Skeletal muscle tissue (tissue), 3 donors: ENCODE measurements at regions not wholly inside any gene's neighbourhood (a gene's known extent, or its start where the extent isn't known, plus 50 kb on each side); places are given as distances from the start of the nearest gene placed in this dataset.

Source experiments
- H3K27ac ChIP-seq: one replicate; pipeline ENCODE4 v1.7.0; 2013; ENCODE audit warnings: mild to moderate bottlenecking, low read depth, low read length, inconsistent platforms
- H3K27me3 ChIP-seq, 3 donors: one replicate each; pipeline ENCODE4 v1.7.0; 2013; ENCODE audit warnings: low read length in 3 of 3; ENCODE audit not compliant: control insufficient read depth in 3 of 3, insufficient read depth in 3 of 3
- H3K36me3 ChIP-seq, 3 donors: one replicate each; pipeline ENCODE4 v1.7.0; 2013; ENCODE audit warnings: low read length in 3 of 3; ENCODE audit not compliant: control insufficient read depth in 3 of 3, insufficient read depth in 3 of 3
- H3K4me1 ChIP-seq, 3 donors: one replicate each; pipeline ENCODE4 v1.7.0; 2013; ENCODE audit warnings: low read length in 3 of 3, mild to moderate bottlenecking in 3 of 3; ENCODE audit not compliant: control insufficient read depth in 3 of 3, insufficient read depth in 3 of 3
- H3K4me3 ChIP-seq, 3 donors: one replicate each; pipeline ENCODE4 v1.7.0; 2013; ENCODE audit warnings: low read length in 3 of 3
- H3K9ac ChIP-seq, 3 donors: one replicate each; pipeline ENCODE4 v1.7.0; 2013; ENCODE audit warnings: low read length in 3 of 3, mild to moderate bottlenecking in 3 of 3, moderate library complexity in 2 of 3, low read depth in 1 of 3
- H3K9me3 ChIP-seq, 3 donors: one replicate each; pipeline ENCODE4 v1.7.0; 2013; ENCODE audit warnings: low read length in 3 of 3; ENCODE audit not compliant: control insufficient read depth in 3 of 3
- donor health status: Osteomylitis.

- Histone ChIP-seq H3K9me3 (no peaks in the 10 kb centered on the region), H3K9ac (no peak overlapping the region), H3K36me3 (no peaks in the 10 kb centered on the region), H3K27me3 (peaks cover 0 to 8% (median 0%) of the 10 kb centered on the region in 3 donors), H3K4me1 (no peaks in the 10 kb centered on the region), H3K4me3 (no peak overlapping the region), H3K27ac (no peak overlapping the region)
These were observed 76.1 kb upstream of the PMAIP1 start for GRCh38 chr18:59823596-59824195.

- H3K27me3 ChIP-seq, result peaks cover 0 to 8% (median 0%) of the 10 kb centered on the region in 3 donors
- no peaks in the 10 kb centered on the region for H3K36me3 ChIP-seq
- H3K4me1 ChIP-seq, result no peaks in the 10 kb centered on the region
- H3K9me3 ChIP-seq, result no peaks in the 10 kb centered on the region
- no peak overlapping the region for H3K9ac ChIP-seq
- H3K4me3 ChIP-seq, result no peak overlapping the region
- H3K27ac ChIP-seq, result no peak overlapping the region
These were observed 76.9 kb upstream of the PMAIP1 start for GRCh38 chr18:59822612-59823550.

GRCh38 chr18:59821983-59822382 lies 77.8 kb upstream of the PMAIP1 start:
- Histone ChIP-seq H3K36me3 (no peaks in the 10 kb centered on the region), H3K27me3 (peaks cover 0 to 8% (median 0%) of the 10 kb centered on the region in 3 donors), H3K4me3 (no peak overlapping the region), H3K9me3 (no peaks in the 10 kb centered on the region), H3K9ac (no peak overlapping the region), H3K4me1 (no peaks in the 10 kb centered on the region), H3K27ac (no peak overlapping the region)

GRCh38 chr18:59820663-59821062 lies 79.1 kb upstream of the PMAIP1 start:
- Histone ChIP-seq H3K27me3 (peaks cover 0 to 8% (median 0%) of the 10 kb centered on the region in 3 donors), H3K9me3 (no peaks in the 10 kb centered on the region), H3K4me3 (no peak overlapping the region), H3K9ac (no peak overlapping the region), H3K4me1 (no peaks in the 10 kb centered on the region), H3K27ac (no peak overlapping the region), H3K36me3 (no peaks in the 10 kb centered on the region)

GRCh38 chr18:59818769-59819168 lies 81.0 kb upstream of the PMAIP1 start:
- Histone ChIP-seq H3K27me3 (peaks cover 0 to 5% (median 0%) of the 10 kb centered on the region in 3 donors), H3K4me3 (no peak overlapping the region), H3K9me3 (no peaks in the 10 kb centered on the region), H3K9ac (no peak overlapping the region), H3K27ac (no peak overlapping the region), H3K4me1 (no peaks in the 10 kb centered on the region), H3K36me3 (no peaks in the 10 kb centered on the region)

- no peak overlapping the region for H3K4me3 ChIP-seq
- no peaks in the 10 kb centered on the region for H3K27me3 ChIP-seq
- H3K36me3 ChIP-seq, result no peaks in the 10 kb centered on the region
- H3K27ac ChIP-seq, result no peak overlapping the region
- no peak overlapping the region for H3K9ac ChIP-seq
- no peaks in the 10 kb centered on the region for H3K9me3 ChIP-seq
- no peaks in the 10 kb centered on the region for H3K4me1 ChIP-seq
These were observed 84.9 kb upstream of the PMAIP1 start for GRCh38 chr18:59814891-59815290.

- Histone ChIP-seq H3K4me1 (no peaks in the 10 kb centered on the region), H3K9ac (no peak overlapping the region), H3K27ac (no peak overlapping the region), H3K27me3 (no peaks in the 10 kb centered on the region), H3K4me3 (no peak overlapping the region), H3K9me3 (no peaks in the 10 kb centered on the region), H3K36me3 (no peaks in the 10 kb centered on the region)
These were observed 85.9 kb upstream of the PMAIP1 start for GRCh38 chr18:59813942-59814341.

- Histone ChIP-seq H3K9ac (no peak overlapping the region), H3K27ac (no peak overlapping the region), H3K27me3 (no peaks in the 10 kb centered on the region), H3K4me3 (no peak overlapping the region), H3K4me1 (no peaks in the 10 kb centered on the region), H3K36me3 (no peaks in the 10 kb centered on the region), H3K9me3 (no peaks in the 10 kb centered on the region)
These were observed 88.9 kb upstream of the PMAIP1 start for GRCh38 chr18:59810735-59811520.

- H3K4me3 ChIP-seq, result no peak overlapping the region
These were observed 89.6 kb upstream of the PMAIP1 start for GRCh38 chr18:59810183-59810582.

GRCh38 chr18:59802031-59802430 lies 97.8 kb upstream of the PMAIP1 start:
- Histone ChIP-seq H3K4me3 (no peak overlapping the region), H3K9me3 (no peaks in the 10 kb centered on the region), H3K9ac (no peak overlapping the region), H3K36me3 (no peaks in the 10 kb centered on the region), H3K4me1 (no peaks in the 10 kb centered on the region), H3K27ac (no peak overlapping the region), H3K27me3 (no peaks in the 10 kb centered on the region)

More at GRCh38 chr18:59810183-59810582, 89.6 kb upstream of the PMAIP1 start:
- H3K9ac ChIP-seq, result no peak overlapping the region
- H3K9me3 ChIP-seq, result no peaks in the 10 kb centered on the region
- H3K4me1 ChIP-seq, result no peaks in the 10 kb centered on the region
- H3K27ac ChIP-seq, result no peak overlapping the region
- no peaks in the 10 kb centered on the region for H3K27me3 ChIP-seq
- H3K36me3 ChIP-seq, result no peaks in the 10 kb centered on the region
